B cell (primary cell): ENCODE measurements at regions not wholly inside any gene's neighbourhood (a gene's known extent, or its start where the extent isn't known, plus 50 kb on each side); places are given as distances from the start of the nearest gene placed in this dataset.

ENCODE experiments used
- EZH2 ChIP-seq: IDR thresholded peaks from 2 replicates; pipeline ENCODE4 v1.6.1; 2012; ENCODE audit warnings: borderline replicate concordance, low read depth, mild to moderate bottlenecking, moderate library complexity, low read length; ENCODE audit not compliant: insufficient read depth, poor library complexity, severe bottlenecking
- TF ChIP-seq, protein P1 (sequence below): fragments of 200-600 bp; IDR thresholded peaks from one replicate; pipeline ENCODE4 v1.8.0; 2022; ENCODE audit warnings: antibody characterized with exemption, mild to moderate bottlenecking

DNA sequence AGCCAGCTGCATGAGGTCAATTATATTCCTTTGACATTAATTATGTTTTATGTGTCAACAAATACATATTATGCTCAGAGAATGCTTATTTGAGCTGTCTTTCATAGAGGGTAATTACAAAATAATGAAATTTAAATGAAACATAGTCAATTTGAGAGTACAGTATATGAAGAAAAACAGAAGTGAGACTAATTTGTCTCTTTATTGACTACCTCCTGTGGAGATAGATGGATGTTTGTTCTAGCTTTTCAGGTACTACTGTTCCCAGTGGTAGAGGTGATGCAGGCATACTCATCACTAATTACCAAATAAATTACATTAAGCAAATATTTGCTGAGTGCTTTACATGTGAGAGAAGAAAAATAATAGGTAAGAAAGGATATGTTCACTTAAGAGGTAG, 1129.6 kb downstream of the OTOL1 start:
- TF ChIP-seq, protein P1, sequence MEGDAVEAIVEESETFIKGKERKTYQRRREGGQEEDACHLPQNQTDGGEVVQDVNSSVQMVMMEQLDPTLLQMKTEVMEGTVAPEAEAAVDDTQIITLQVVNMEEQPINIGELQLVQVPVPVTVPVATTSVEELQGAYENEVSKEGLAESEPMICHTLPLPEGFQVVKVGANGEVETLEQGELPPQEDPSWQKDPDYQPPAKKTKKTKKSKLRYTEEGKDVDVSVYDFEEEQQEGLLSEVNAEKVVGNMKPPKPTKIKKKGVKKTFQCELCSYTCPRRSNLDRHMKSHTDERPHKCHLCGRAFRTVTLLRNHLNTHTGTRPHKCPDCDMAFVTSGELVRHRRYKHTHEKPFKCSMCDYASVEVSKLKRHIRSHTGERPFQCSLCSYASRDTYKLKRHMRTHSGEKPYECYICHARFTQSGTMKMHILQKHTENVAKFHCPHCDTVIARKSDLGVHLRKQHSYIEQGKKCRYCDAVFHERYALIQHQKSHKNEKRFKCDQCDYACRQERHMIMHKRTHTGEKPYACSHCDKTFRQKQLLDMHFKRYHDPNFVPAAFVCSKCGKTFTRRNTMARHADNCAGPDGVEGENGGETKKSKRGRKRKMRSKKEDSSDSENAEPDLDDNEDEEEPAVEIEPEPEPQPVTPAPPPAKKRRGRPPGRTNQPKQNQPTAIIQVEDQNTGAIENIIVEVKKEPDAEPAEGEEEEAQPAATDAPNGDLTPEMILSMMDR = no peak
- no peak for TF ChIP-seq EZH2
